Cardiac muscle cell (in vitro differentiated cells and primary cell): ENCODE measurements at regions not wholly inside any gene's neighbourhood (a gene's known extent, or its start where the extent isn't known, plus 50 kb on each side); places are given as distances from the start of the nearest gene placed in this dataset.
"Not testable (repeated sequence)": the region's sequence is repeated elsewhere in the genome, so short reads cannot be mapped to it uniquely, and the experiment has no call there.

ENCODE experiments used
- DNase-seq, 2 donors: peaks; one replicate each; pipeline versions ENCODE4 v3.0.0 to v3.0.0-alpha.2; 2010 to 2017; ENCODE audit warnings: low read depth in 1 of 2, low spot score in 1 of 2
- H3K27ac ChIP-seq: fragments of 200-600 bp; sonication (generic); 2 replicates; pipeline ENCODE4 v1.5.1; 2016
- H3K27me3 ChIP-seq: fragments of 200-600 bp; sonication (generic); 2 replicates; pipeline ENCODE4 v1.6.0; 2016; ENCODE audit warnings: control low read depth
- H3K36me3 ChIP-seq: fragments of 200-600 bp; sonication (generic); 2 replicates; pipeline ENCODE4 v1.5.1; 2016; ENCODE audit warnings: control low read depth
- H3K4me1 ChIP-seq: fragments of 200-600 bp; sonication (generic); 2 replicates; pipeline ENCODE4 v1.8.1; 2017; ENCODE audit warnings: low read depth, mild to moderate bottlenecking, mixed run types
- H3K4me3 ChIP-seq: fragments of 200-600 bp; sonication (generic); 2 replicates; pipeline ENCODE4 v1.5.1; 2016; ENCODE audit warnings: mild to moderate bottlenecking
- H3K9me3 ChIP-seq: fragments of 200-600 bp; sonication (generic); 2 replicates; pipeline ENCODE4 v1.5.1; 2017; ENCODE audit warnings: low read depth, mild to moderate bottlenecking, control low read depth
- TF ChIP-seq, protein P1 (sequence below): IDR thresholded peaks from 2 replicates; pipeline ENCODE4 v1.5.1; 2012; ENCODE audit warnings: low read depth, mild to moderate bottlenecking, low read length

DNA sequence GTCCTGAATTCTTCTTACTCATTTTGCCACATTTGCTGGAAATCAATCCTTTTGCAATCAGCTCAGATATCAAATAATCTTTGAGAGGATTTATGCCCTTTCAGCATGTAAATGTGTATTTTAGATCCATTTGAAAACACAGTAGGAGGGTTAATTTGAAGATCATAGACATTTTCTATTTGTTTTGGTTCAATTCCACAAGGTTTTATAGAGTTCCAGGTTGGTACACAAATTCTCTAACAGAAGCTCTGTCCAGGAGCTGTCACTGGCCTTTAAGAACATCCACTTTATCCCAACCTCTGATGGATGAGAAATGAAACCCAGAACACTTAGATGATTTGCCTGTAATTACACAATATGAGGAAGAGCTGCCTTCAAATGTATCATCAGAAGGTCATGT, 157.3 kb upstream of the CHAC2 start:
- H3K4me3 ChIP-seq: no peak overlapping the region
- no peak for DNase-seq
- H3K4me1 ChIP-seq: no peaks in the 10 kb centered on the region
- TF ChIP-seq, protein P1, sequence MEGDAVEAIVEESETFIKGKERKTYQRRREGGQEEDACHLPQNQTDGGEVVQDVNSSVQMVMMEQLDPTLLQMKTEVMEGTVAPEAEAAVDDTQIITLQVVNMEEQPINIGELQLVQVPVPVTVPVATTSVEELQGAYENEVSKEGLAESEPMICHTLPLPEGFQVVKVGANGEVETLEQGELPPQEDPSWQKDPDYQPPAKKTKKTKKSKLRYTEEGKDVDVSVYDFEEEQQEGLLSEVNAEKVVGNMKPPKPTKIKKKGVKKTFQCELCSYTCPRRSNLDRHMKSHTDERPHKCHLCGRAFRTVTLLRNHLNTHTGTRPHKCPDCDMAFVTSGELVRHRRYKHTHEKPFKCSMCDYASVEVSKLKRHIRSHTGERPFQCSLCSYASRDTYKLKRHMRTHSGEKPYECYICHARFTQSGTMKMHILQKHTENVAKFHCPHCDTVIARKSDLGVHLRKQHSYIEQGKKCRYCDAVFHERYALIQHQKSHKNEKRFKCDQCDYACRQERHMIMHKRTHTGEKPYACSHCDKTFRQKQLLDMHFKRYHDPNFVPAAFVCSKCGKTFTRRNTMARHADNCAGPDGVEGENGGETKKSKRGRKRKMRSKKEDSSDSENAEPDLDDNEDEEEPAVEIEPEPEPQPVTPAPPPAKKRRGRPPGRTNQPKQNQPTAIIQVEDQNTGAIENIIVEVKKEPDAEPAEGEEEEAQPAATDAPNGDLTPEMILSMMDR: no peak
- no peaks in the 10 kb centered on the region for H3K36me3 ChIP-seq
- H3K27me3 ChIP-seq: no peaks in the 10 kb centered on the region
- no peak overlapping the region for H3K27ac ChIP-seq
- H3K9me3 ChIP-seq: no peaks in the 10 kb centered on the region

DNA sequence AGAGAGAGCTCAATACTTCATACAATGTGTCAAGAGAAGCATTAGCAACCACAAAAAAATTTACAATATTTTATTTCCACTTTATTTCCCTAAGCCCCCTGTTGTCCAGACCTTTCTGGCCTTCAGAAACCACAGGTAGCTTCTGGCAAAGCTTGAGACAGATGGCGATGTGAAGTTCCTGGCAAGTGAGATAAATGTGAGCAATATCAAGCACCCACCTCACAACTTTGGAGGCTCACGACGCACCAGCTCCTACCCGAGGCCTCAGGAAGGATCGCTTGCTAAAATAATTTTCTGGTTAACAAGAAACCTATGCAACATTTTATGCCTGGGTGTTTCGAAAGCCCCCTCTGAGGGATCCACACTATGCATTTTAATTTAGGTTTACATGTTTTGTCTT, 158.1 kb upstream of the CHAC2 start:
- TF ChIP-seq, protein P1: no peak
- Histone ChIP-seq H3K36me3 (no peaks in the 10 kb centered on the region), H3K9me3 (no peaks in the 10 kb centered on the region), H3K4me1 (no peaks in the 10 kb centered on the region), H3K27ac (no peak overlapping the region), H3K4me3 (no peak overlapping the region), H3K27me3 (no peaks in the 10 kb centered on the region)
- DNase-seq: no peak

DNA sequence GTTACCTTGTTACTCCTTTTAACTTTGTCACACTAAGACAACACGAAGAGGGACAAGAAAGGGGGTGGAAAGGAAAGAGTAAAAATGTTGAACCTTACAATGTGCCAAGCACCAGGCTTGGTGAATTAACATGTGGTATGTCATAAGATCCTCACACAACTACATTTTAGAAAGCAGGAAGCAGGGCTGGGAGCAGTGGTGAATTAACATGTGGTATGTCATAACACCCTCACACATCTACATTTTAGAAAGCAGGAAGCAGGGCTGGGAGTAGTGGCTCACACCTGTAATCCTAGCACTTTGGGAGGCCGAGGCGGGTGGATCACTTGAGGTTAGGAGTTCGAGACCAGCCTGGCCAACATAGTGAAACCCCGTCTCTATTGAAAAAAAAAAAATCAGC, 159.3 kb upstream of the CHAC2 start:
- Histone ChIP-seq H3K36me3 (no peaks in the 10 kb centered on the region), H3K4me1 (no peaks in the 10 kb centered on the region), H3K27ac (no peak overlapping the region), H3K27me3 (no peaks in the 10 kb centered on the region), H3K4me3 (no peak overlapping the region), H3K9me3 (no peaks in the 10 kb centered on the region)
- TF ChIP-seq, protein P1: no peak
- no peak for DNase-seq

DNA sequence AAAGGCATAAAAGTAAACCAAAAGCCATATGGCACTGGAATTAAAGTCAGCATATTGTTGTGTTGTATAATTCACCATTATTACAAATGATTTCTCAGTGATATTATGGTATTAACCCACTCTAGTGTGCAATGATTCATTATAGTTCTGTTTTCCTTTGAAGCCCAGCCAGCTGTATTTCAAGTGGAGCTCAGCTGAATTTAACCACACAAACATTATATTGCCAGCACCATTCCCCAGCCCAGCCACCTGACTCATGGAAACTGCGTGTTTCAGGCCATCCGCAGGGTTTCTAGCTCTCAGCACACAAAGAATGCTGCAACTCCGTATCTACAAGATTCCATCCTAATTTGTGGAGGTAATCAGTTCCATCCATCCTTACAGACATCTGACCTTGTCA, 166.8 kb upstream of the CHAC2 start:
- H3K27ac ChIP-seq: no peak overlapping the region
- H3K36me3 ChIP-seq: no peaks in the 10 kb centered on the region
- H3K27me3 ChIP-seq: no peaks in the 10 kb centered on the region
- TF ChIP-seq, protein P1: no peak
- no peaks in the 10 kb centered on the region for H3K4me1 ChIP-seq
- no peaks in the 10 kb centered on the region for H3K9me3 ChIP-seq
- H3K4me3 ChIP-seq: no peak overlapping the region
- DNase-seq: no peak

DNA sequence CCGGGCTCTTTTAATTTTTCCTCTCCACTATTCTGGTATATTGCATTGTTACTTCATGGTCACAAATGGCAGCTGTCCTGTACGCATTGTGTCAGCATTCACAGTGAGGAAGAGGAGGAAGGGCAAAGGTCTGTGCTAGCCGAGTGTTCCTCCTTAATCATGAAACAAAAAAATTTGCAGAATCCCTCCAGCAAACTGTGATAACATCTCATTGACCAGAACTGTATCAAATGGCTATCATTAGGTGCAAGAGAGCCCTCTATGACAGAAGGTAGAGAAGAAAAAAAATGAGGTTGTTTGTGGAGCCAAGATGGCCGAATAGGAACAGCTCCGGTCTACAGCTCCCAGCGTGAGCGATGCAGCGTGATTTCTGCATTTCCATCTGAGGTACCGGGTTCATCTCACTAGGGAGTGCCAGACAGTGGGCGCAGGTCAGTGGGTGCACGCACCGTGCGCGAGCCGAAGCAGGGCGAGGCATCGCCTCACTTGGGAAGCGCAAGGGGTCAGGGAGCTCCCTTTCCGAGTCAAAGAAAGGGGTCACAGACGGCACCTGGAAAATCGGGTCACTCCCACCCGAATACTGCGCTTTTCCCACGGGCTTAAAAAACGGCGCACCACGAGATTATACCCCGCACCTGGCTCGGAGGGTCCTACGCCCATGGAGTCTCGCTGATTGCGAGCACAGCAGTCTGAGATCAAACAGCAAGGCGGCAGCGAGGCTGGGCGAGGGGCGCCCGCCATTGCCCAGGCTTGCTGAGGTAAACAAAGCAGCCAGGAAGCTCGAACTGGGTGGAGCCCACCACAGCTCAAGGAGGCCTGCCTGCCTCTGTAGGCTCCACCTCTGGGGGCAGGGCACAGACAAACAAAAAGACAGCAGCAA, 180.6 kb upstream of the CHAC2 start:
- not testable (repeated sequence) for H3K27ac ChIP-seq, H3K4me1 ChIP-seq, H3K27me3 ChIP-seq, H3K36me3 ChIP-seq, DNase-seq, H3K9me3 ChIP-seq, H3K4me3 ChIP-seq

DNA sequence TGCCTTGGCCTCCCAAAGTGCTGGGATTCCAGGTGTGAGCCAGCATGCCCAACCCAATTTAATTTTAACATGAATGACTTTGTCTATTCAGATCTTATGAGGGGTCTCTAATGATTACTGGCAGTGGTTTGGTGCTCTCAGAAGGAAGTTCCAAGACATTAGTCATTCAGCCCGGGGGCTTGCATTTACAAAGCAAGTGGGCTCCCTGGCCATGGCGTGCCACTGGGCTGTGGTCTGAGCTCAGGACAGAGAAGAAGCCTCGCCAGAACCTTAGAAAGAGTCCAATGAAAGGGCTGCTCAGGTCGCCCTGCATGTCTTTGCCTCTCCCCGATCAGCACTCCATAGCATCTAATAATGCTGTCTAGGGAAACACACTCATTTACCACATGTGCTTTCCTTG, 182.6 kb upstream of the CHAC2 start:
- peaks cover 4% of the 10 kb centered on the region for H3K4me1 ChIP-seq
- H3K9me3 ChIP-seq: no peaks in the 10 kb centered on the region
- H3K36me3 ChIP-seq: no peaks in the 10 kb centered on the region
- DNase-seq: no peak
- TF ChIP-seq, protein P1: no peak
- no peak overlapping the region for H3K4me3 ChIP-seq
- no peaks in the 10 kb centered on the region for H3K27me3 ChIP-seq
- no peak overlapping the region for H3K27ac ChIP-seq
